Astrocyte (in vitro differentiated cells and primary cell): ENCODE measurements at regions not wholly inside any gene's neighbourhood (a gene's known extent, or its start where the extent isn't known, plus 50 kb on each side); places are given as distances from the start of the nearest gene placed in this dataset.

ENCODE experiments used
- DNase-seq: peaks from one replicate; pipeline ENCODE4 v3.0.0-alpha.2; 2010; ENCODE audit warnings: low read depth
- FAIRE-seq: peaks from 2 replicates; lab custom pipeline; 2011; peaks lifted over from hg19 to GRCh38; lab: Jason Lieb, UNC
- H2AFZ ChIP-seq: 2 replicates; pipeline ENCODE4 v1.6.0; 2012; ENCODE audit warnings: low read depth, low read length, inconsistent platforms
- H3K27ac ChIP-seq: 2 replicates; pipeline ENCODE4 v1.5.1; 2011; ENCODE audit warnings: low read depth, low read length, inconsistent platforms
- H3K27me3 ChIP-seq: 2 replicates; pipeline ENCODE4 v1.6.0; 2011; ENCODE audit warnings: low read length, inconsistent platforms; ENCODE audit not compliant: insufficient read depth
- H3K36me3 ChIP-seq: 2 replicates; pipeline ENCODE4 v1.5.1; 2011; ENCODE audit warnings: low read length, inconsistent platforms; ENCODE audit not compliant: insufficient read depth
- H3K4me1 ChIP-seq: 2 replicates; pipeline ENCODE4 v1.5.1; 2011; ENCODE audit warnings: low read length, inconsistent platforms; ENCODE audit not compliant: insufficient read depth
- H3K4me2 ChIP-seq: 2 replicates; pipeline ENCODE4 v1.6.0; 2012; ENCODE audit warnings: low read length, inconsistent platforms
- H3K4me3 ChIP-seq: 2 replicates; pipeline ENCODE4 v1.5.1; 2011; ENCODE audit warnings: low read depth, mild to moderate bottlenecking, low read length, inconsistent platforms; ENCODE audit not compliant: insufficient read depth
- H3K79me2 ChIP-seq: 2 replicates; pipeline ENCODE4 v1.6.0; 2012; ENCODE audit warnings: mild to moderate bottlenecking, low read length, inconsistent platforms; ENCODE audit not compliant: insufficient read depth
- H3K9ac ChIP-seq: 2 replicates; pipeline ENCODE4 v1.6.0; 2012; ENCODE audit warnings: mild to moderate bottlenecking, low read length, inconsistent platforms
- H3K9me3 ChIP-seq: 2 replicates; pipeline ENCODE4 v1.5.1; 2012; ENCODE audit warnings: low read depth, mild to moderate bottlenecking, low read length, inconsistent platforms; ENCODE audit not compliant: insufficient read depth
- H4K20me1 ChIP-seq: 2 replicates; pipeline ENCODE4 v1.6.0; 2012; ENCODE audit warnings: low read length, inconsistent platforms; ENCODE audit not compliant: insufficient read depth
- H3K27ac Mint-ChIP-seq: one replicate; pipeline ENCODE4 v1.8.0; 2021; ENCODE audit warnings: mild to moderate bottlenecking, mixed read lengths; ENCODE audit not compliant: unreplicated experiment
- H3K27me3 Mint-ChIP-seq: one replicate; pipeline ENCODE4 v1.8.0; 2021; ENCODE audit warnings: low read depth, mixed read lengths; ENCODE audit not compliant: unreplicated experiment
- H3K36me3 Mint-ChIP-seq: one replicate; pipeline ENCODE4 v1.8.0; 2021; ENCODE audit warnings: low read depth, mixed read lengths; ENCODE audit not compliant: unreplicated experiment
- H3K4me1 Mint-ChIP-seq: one replicate; pipeline ENCODE4 v1.8.0; 2021; ENCODE audit warnings: low read depth, mixed read lengths; ENCODE audit not compliant: unreplicated experiment
- H3K4me3 Mint-ChIP-seq: one replicate; pipeline ENCODE4 v1.8.0; 2021; ENCODE audit warnings: mild to moderate bottlenecking, moderate library complexity, mixed read lengths; ENCODE audit not compliant: unreplicated experiment
- H3K9me3 Mint-ChIP-seq: one replicate; pipeline ENCODE4 v1.8.0; 2021; ENCODE audit warnings: mild to moderate bottlenecking, mixed read lengths; ENCODE audit not compliant: unreplicated experiment
- EZH2 ChIP-seq: IDR thresholded peaks from 2 replicates; pipeline ENCODE4 v1.6.1; 2012; ENCODE audit warnings: mild to moderate bottlenecking, low read length, inconsistent platforms; ENCODE audit not compliant: insufficient read depth
- TF ChIP-seq, protein P1 (sequence below): IDR thresholded peaks from 2 replicates; pipeline ENCODE4 v1.5.1; 2011; ENCODE audit warnings: low read depth, mild to moderate bottlenecking, inconsistent platforms, low read length, moderate library complexity; ENCODE audit not compliant: insufficient read depth

DNA sequence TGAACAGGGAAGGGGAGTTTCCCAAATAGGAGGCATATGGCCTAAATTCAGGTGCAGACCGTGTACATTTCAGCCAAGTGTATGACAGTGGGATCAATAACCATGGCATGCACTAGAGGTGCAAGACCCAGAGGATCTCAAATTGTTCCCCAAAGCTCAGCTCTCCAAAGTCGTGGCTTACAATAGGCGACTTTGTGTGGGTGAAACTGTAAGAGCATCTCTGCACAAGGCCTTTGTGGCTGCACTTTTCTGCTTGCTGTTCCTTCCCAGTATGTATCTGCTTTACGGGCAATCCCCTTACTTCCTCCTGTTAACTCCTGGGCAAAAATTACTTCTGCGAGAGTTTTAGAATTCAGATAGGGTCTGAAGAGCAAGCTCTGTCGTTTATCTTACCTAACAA, 518.3 kb upstream of the ZFP42 start:
- Mint-ChIP-seq H3K9me3 (no peaks in the 10 kb centered on the region), H3K4me3 (no peak overlapping the region), H3K36me3 (peaks cover 2% of the 10 kb centered on the region), H3K27ac (no peak overlapping the region), H3K4me1 (peaks cover 50% of the 10 kb centered on the region), H3K27me3 (no peaks in the 10 kb centered on the region)
- Histone ChIP-seq H3K9me3 (no peaks in the 10 kb centered on the region), H3K4me3 (no peak overlapping the region), H3K4me2 (no peak overlapping the region), H3K27ac (no peak overlapping the region), H3K36me3 (no peaks in the 10 kb centered on the region), H2AFZ (no peak overlapping the region), H3K9ac (no peak overlapping the region), H3K4me1 (peaks cover 31% of the 10 kb centered on the region), H3K27me3 (no peaks in the 10 kb centered on the region), H3K79me2 (no peaks in the 10 kb centered on the region), H4K20me1 (no peaks in the 10 kb centered on the region)
- FAIRE-seq (no peak), DNase-seq (no peak)
- TF ChIP-seq, protein P1, sequence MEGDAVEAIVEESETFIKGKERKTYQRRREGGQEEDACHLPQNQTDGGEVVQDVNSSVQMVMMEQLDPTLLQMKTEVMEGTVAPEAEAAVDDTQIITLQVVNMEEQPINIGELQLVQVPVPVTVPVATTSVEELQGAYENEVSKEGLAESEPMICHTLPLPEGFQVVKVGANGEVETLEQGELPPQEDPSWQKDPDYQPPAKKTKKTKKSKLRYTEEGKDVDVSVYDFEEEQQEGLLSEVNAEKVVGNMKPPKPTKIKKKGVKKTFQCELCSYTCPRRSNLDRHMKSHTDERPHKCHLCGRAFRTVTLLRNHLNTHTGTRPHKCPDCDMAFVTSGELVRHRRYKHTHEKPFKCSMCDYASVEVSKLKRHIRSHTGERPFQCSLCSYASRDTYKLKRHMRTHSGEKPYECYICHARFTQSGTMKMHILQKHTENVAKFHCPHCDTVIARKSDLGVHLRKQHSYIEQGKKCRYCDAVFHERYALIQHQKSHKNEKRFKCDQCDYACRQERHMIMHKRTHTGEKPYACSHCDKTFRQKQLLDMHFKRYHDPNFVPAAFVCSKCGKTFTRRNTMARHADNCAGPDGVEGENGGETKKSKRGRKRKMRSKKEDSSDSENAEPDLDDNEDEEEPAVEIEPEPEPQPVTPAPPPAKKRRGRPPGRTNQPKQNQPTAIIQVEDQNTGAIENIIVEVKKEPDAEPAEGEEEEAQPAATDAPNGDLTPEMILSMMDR, result no peak
- TF ChIP-seq EZH2, result no peak

DNA sequence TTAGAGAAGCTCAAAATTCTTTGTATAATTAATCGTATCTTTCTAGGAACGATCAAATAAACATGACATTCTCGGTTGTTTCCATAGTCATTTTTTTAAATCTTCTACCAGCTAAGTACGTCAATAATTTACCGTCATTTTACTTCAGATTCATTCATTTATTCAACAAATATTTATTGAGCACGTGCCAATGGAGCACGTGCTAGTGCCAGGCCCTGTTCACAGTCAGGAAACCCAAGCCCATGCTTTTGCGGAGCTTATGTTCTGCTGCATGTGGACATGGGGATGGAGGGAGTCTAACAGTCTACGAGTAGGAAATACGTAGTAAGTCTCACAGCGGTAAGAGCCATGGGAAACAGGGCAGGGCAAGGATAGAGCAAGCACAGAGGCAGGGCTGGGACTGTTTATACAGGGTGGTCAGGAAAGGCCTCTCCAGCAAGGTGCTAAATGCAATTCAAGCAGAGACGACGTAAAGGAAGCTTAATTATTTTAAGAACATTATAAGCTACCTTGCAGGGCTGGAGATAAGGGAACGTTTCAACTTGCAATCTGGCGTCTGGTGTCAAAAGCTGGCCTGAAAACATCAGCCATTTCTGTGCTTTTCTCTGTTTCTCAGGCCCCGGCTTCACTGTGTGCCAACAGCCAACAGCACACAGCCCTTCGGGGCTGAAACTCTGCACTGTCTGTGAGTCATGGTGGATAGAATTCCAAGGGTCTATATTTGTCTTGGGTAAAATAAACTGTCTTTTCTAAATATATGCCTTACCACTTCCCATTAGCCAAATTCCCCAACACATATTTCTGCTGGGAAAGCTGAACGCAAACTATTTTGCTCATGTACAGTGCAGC, 517.1 kb upstream of the ZFP42 start:
- Mint-ChIP-seq H3K27me3 (no peaks in the 10 kb centered on the region), H3K9me3 (no peaks in the 10 kb centered on the region), H3K27ac (peak overlapping the region; percentile 95), H3K36me3 (peaks cover 2% of the 10 kb centered on the region), H3K4me3 (peak overlapping the region; percentile 61), H3K4me1 (peaks cover 50% of the 10 kb centered on the region)
- no peaks in the 10 kb centered on the region for H3K9me3 ChIP-seq
- H3K4me2 ChIP-seq, result peak overlapping the region; percentile 53
- H4K20me1 ChIP-seq, result no peaks in the 10 kb centered on the region
- H3K79me2 ChIP-seq, result no peaks in the 10 kb centered on the region
- DNase-seq (peak; percentile 84), FAIRE-seq (peak; percentile 82)
- peak overlapping the region; percentile 23 for H3K4me3 ChIP-seq
- peak overlapping the region; percentile 57 for H3K9ac ChIP-seq
- peak overlapping the region; percentile 78 for H3K27ac ChIP-seq
- H2AFZ ChIP-seq, result peak overlapping the region; percentile 70
- H3K36me3 ChIP-seq, result no peaks in the 10 kb centered on the region
- H3K27me3 ChIP-seq, result no peaks in the 10 kb centered on the region
- no peak for TF ChIP-seq EZH2
- TF ChIP-seq, protein P1, result no peak
- peaks cover 31% of the 10 kb centered on the region for H3K4me1 ChIP-seq

DNA sequence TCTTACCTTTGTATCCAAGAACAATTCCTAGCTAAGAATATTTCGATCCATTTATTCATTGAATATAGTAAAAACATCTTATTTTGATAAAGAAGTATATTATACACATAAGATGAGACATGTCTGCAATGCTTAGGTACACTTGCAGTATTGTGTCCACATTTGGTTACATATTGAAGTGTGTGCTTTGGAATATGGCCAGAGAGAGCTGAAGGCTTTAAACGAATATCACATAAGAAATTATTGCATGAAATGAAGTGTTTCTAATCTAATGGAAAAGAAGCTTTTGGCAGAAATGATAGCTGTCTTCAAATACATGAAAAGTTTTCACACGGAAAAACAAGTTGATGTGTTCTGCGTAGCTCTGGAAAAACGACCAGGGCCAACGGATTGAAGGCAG, 516.1 kb upstream of the ZFP42 start:
- H3K9me3 Mint-ChIP-seq, result no peaks in the 10 kb centered on the region
- H3K27me3 Mint-ChIP-seq, result no peaks in the 10 kb centered on the region
- Histone ChIP-seq H2AFZ (no peak overlapping the region), H3K9ac (peak overlapping the region; percentile 57), H4K20me1 (no peaks in the 10 kb centered on the region), H3K4me3 (no peak overlapping the region), H3K4me2 (peak overlapping the region; percentile 53), H3K79me2 (no peaks in the 10 kb centered on the region), H3K36me3 (no peaks in the 10 kb centered on the region), H3K9me3 (no peaks in the 10 kb centered on the region), H3K27me3 (no peaks in the 10 kb centered on the region), H3K27ac (peak overlapping the region; percentile 78), H3K4me1 (peaks cover 31% of the 10 kb centered on the region)
- H3K27ac Mint-ChIP-seq, result peak overlapping the region; percentile 95
- H3K4me3 Mint-ChIP-seq, result no peak overlapping the region
- no peaks in the 10 kb centered on the region for H3K36me3 Mint-ChIP-seq
- DNase-seq (no peak), FAIRE-seq (no peak)
- TF ChIP-seq, protein P1, result no peak
- TF ChIP-seq EZH2, result no peak
- H3K4me1 Mint-ChIP-seq, result peaks cover 50% of the 10 kb centered on the region
